CD1c-positive myeloid dendritic cell (primary cell): ENCODE measurements at regions not wholly inside any gene's neighbourhood (a gene's known extent, or its start where the extent isn't known, plus 50 kb on each side); places are given as distances from the start of the nearest gene placed in this dataset.
A peak's percentile ranks its signal among the peaks of the same experiment; 100 is the strongest.
"Not testable (repeated sequence)": the region's sequence is repeated elsewhere in the genome, so short reads cannot be mapped to it uniquely, and the experiment has no call there.

Source experiments
- DNase-seq: peaks from one replicate; pipeline ENCODE4 v3.0.0-alpha.2; 2016; ENCODE audit errors: extremely low spot score

- DNase-seq, result no peak
Measured at GRCh38 chr6:84581494-84582259, 182.7 kb downstream of the TBX18 start.

GRCh38 chr6:84579404-84579803 is 185.0 kb downstream of the TBX18 start:
- DNase-seq, result no peak

GRCh38 chr6:84576029-84576428 is 188.4 kb downstream of the TBX18 start:
- no peak for DNase-seq

- no peak for DNase-seq
Measured at GRCh38 chr6:84575264-84575663, 189.1 kb downstream of the TBX18 start.

- no peak for DNase-seq
Measured at GRCh38 chr6:84569882-84570281, 194.5 kb downstream of the TBX18 start.

GRCh38 chr6:84568971-84569370 is 195.4 kb downstream of the TBX18 start:
- DNase-seq, result no peak

- DNase-seq, result not testable (repeated sequence)
Measured at GRCh38 chr6:84565718-84566117, 198.7 kb downstream of the TBX18 start.

- DNase-seq, result no peak
Measured at GRCh38 chr6:84560436-84561390, 203.7 kb downstream of the TBX18 start.

GRCh38 chr6:84556541-84557335 is 207.7 kb downstream of the TBX18 start:
- DNase-seq, result no peak

- DNase-seq, result peak; percentile 9
Measured at GRCh38 chr6:84554706-84555105, 209.7 kb downstream of the TBX18 start.

GRCh38 chr6:84554074-84554473 is 210.3 kb downstream of the TBX18 start:
- no peak for DNase-seq

GRCh38 chr6:84553527-84553926 is 210.9 kb downstream of the TBX18 start:
- no peak for DNase-seq

GRCh38 chr6:84551797-84552196 is 212.6 kb downstream of the TBX18 start:
- DNase-seq, result no peak

GRCh38 chr6:84549917-84550316 is 214.5 kb downstream of the TBX18 start:
- DNase-seq, result no peak

- no peak for DNase-seq
Measured at GRCh38 chr6:84547341-84547801, 217.0 kb downstream of the TBX18 start.

GRCh38 chr6:84546427-84546914 is 217.9 kb downstream of the TBX18 start:
- DNase-seq, result no peak

GRCh38 chr6:84539122-84539856 is 225.1 kb downstream of the TBX18 start:
- DNase-seq, result no peak

- no peak for DNase-seq
Measured at GRCh38 chr6:84536885-84537638, 227.3 kb downstream of the TBX18 start.

- no peak for DNase-seq
Measured at GRCh38 chr6:84528201-84528600, 236.2 kb downstream of the TBX18 start.

GRCh38 chr6:84526631-84527030 is 237.8 kb downstream of the TBX18 start:
- no peak for DNase-seq
